ENCODE measurements at regions not wholly inside any gene's neighbourhood (a gene's known extent, or its start where the extent isn't known, plus 50 kb on each side); places are given as distances from the start of the nearest gene placed in this dataset.

DNA sequence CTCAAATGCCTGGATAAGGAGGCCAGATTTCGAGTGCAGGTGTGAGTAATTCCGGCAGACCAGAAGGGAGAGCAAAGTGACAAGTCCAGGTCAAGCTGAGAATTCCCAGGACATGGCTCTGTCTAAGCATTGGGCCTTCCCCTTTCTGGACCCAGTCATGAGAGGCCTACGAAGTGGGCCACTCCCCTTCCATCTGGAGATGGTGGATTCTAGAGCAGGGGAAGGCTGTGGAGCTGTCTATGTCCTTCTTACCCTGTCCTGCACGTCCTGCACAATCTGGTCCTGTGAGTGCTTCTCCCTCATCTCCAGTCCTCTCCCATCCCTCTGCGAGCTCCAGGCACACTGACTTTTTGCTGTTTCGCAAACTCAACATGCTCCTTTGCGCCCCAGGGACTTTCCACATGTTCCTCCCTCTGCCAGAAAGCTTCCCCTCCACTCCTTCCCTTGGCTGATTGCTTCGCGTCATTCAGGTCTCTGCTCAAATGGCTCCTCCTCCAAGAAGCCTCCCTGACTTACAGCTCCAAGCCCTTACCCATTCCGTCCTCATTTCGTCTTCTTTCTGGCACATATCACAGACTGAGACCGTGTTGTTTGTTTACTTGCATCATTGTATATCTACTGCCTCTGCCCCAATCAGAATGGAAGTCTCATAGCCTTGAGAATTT, 193.2 kb downstream of the URI1 start:
- CTCF ChIA-PET = no interaction called here
- H3K4me1 Mint-ChIP-seq (ENCODE audit: low read depth, unreplicated experiment) = no peaks in the 10 kb centered on the region
- H3K27me3 Mint-ChIP-seq (ENCODE audit: unreplicated experiment) = peaks cover 21% of the 10 kb centered on the region
- H3K36me3 Mint-ChIP-seq (ENCODE audit: insufficient read depth, unreplicated experiment) = no peaks in the 10 kb centered on the region
- intact Hi-C loops (cut with micrococcal nuclease; ENCODE audit: unreplicated experiment) = no loop called here
- no TSS peak for BruUV-seq (replicated peaks)
- H3K4me3 Mint-ChIP-seq (ENCODE audit: low read depth, unreplicated experiment) = no peak overlapping the region
- no peak overlapping the region for H3K27ac Mint-ChIP-seq (ENCODE audit: unreplicated experiment)
- no peak for DNase-seq
- TF ChIP-seq, protein P1, sequence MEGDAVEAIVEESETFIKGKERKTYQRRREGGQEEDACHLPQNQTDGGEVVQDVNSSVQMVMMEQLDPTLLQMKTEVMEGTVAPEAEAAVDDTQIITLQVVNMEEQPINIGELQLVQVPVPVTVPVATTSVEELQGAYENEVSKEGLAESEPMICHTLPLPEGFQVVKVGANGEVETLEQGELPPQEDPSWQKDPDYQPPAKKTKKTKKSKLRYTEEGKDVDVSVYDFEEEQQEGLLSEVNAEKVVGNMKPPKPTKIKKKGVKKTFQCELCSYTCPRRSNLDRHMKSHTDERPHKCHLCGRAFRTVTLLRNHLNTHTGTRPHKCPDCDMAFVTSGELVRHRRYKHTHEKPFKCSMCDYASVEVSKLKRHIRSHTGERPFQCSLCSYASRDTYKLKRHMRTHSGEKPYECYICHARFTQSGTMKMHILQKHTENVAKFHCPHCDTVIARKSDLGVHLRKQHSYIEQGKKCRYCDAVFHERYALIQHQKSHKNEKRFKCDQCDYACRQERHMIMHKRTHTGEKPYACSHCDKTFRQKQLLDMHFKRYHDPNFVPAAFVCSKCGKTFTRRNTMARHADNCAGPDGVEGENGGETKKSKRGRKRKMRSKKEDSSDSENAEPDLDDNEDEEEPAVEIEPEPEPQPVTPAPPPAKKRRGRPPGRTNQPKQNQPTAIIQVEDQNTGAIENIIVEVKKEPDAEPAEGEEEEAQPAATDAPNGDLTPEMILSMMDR (IDR thresholded peaks at IDR 0.05; ENCODE audit: unreplicated experiment) = no peak
- no peaks in the 10 kb centered on the region for H3K9me3 Mint-ChIP-seq (ENCODE audit: low read depth, unreplicated experiment)

DNA sequence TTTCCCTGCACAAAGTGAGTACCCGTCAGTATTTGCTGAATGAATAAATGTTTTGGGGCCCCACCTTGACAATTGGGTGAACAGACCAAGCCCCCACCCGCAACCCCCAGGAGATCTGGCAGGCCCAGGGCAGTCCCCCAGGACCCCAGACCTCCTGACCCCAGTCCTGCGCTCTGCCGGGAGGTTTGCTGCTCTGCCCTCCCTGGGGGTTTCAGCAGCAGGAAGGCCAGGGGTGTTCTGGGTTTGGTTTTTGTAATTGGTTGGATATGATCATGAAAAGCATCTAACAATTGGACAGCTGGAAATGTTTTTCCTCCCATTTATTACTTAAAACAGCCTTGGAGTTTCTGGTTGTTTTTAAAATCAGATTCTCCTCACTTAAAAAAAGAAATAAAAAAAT, 193.8 kb downstream of the URI1 start:
- intact Hi-C loops (cut with micrococcal nuclease; ENCODE audit: unreplicated experiment) = no loop called here
- TF ChIP-seq, protein P1 (IDR thresholded peaks at IDR 0.05; ENCODE audit: unreplicated experiment) = no peak
- no TSS peak for BruUV-seq (replicated peaks)
- H3K4me1 Mint-ChIP-seq (ENCODE audit: low read depth, unreplicated experiment) = no peaks in the 10 kb centered on the region
- CTCF ChIA-PET = no interaction called here
- no peaks in the 10 kb centered on the region for H3K9me3 Mint-ChIP-seq (ENCODE audit: low read depth, unreplicated experiment)
- no peak overlapping the region for H3K27ac Mint-ChIP-seq (ENCODE audit: unreplicated experiment)
- no peaks in the 10 kb centered on the region for H3K36me3 Mint-ChIP-seq (ENCODE audit: insufficient read depth, unreplicated experiment)
- DNase-seq = no peak
- peaks cover 21% of the 10 kb centered on the region for H3K27me3 Mint-ChIP-seq (ENCODE audit: unreplicated experiment)
- H3K4me3 Mint-ChIP-seq (ENCODE audit: low read depth, unreplicated experiment) = no peak overlapping the region

DNA sequence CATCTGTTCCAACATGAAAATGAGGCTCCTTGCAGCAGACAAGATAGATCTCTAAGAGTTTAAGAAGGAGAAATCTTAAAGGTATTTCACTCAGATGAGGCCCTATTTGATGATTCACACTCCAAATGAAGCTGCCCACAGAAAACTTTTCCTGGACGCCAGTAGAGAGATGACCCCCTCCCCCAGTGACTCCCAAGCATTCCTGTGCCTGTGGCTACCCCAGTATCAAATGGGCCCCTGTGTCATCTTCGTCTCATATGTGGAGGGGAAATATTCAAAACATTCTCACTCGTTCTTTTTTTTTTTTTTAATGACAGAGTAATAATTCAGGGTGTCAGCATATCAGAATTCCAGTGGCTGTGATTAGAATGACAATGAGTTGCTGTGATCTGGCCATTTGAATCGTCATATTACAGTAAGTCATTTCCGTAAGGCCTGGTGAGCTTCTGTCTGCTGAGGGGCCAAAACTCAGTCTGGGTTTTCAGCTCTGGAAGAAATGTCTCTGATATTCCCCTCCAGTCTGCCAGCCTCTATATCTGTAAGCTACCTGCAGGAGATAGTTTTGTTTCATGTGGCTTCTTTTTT, 194.7 kb downstream of the URI1 start:
- no peak for DNase-seq
- Mint-ChIP-seq H3K27ac (ENCODE audit: unreplicated experiment) (no peak overlapping the region), H3K27me3 (ENCODE audit: unreplicated experiment) (peaks cover 21% of the 10 kb centered on the region), H3K4me3 (ENCODE audit: low read depth, unreplicated experiment) (no peak overlapping the region), H3K4me1 (ENCODE audit: low read depth, unreplicated experiment) (no peaks in the 10 kb centered on the region), H3K36me3 (ENCODE audit: insufficient read depth, unreplicated experiment) (no peaks in the 10 kb centered on the region), H3K9me3 (ENCODE audit: low read depth, unreplicated experiment) (no peaks in the 10 kb centered on the region)
- TF ChIP-seq, protein P1 (IDR thresholded peaks at IDR 0.05; ENCODE audit: unreplicated experiment) = no peak
- intact Hi-C loops (cut with micrococcal nuclease; ENCODE audit: unreplicated experiment) = no loop called here
- no TSS peak for BruUV-seq (replicated peaks)
- CTCF ChIA-PET = interaction anchor here (0.6 kb wide), 1 partner anchor 86 kb away, joined by 4 read pairs; no protein-coding TSS in a partner anchor

DNA sequence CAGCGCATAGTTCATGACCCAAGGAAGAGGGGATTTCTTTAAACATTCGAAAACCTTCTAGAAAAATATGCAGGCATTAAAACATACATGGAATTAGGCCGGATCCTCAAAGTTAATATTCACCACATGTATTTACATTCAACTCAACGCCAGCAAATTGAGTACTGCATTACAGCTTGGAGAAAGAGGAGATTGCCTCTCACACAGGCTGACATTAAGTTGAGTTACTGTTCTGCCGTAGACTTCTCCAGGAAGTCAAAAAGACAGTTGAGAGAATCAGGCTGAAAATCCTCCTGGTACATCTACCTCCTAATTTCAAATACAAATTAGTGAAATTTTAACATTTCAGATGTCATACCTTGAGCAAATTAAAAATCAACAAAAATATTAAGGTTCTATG, 195.7 kb downstream of the URI1 start:
- Mint-ChIP-seq H3K27ac (ENCODE audit: unreplicated experiment) (no peak overlapping the region), H3K36me3 (ENCODE audit: insufficient read depth, unreplicated experiment) (no peaks in the 10 kb centered on the region), H3K9me3 (ENCODE audit: low read depth, unreplicated experiment) (no peaks in the 10 kb centered on the region), H3K27me3 (ENCODE audit: unreplicated experiment) (peaks cover 21% of the 10 kb centered on the region), H3K4me1 (ENCODE audit: low read depth, unreplicated experiment) (no peaks in the 10 kb centered on the region), H3K4me3 (ENCODE audit: low read depth, unreplicated experiment) (no peak overlapping the region)
- intact Hi-C loops (cut with micrococcal nuclease; ENCODE audit: unreplicated experiment) = no loop called here
- TF ChIP-seq, protein P1 (IDR thresholded peaks at IDR 0.05; ENCODE audit: unreplicated experiment) = no peak
- DNase-seq = no peak
- CTCF ChIA-PET = no interaction called here
- no TSS peak for BruUV-seq (replicated peaks)

All from Calu3 (cell line).